ENCODE measurements at regions not wholly inside any gene's neighbourhood (a gene's known extent, or its start where the extent isn't known, plus 50 kb on each side); places are given as distances from the start of the nearest gene placed in this dataset.

DNA sequence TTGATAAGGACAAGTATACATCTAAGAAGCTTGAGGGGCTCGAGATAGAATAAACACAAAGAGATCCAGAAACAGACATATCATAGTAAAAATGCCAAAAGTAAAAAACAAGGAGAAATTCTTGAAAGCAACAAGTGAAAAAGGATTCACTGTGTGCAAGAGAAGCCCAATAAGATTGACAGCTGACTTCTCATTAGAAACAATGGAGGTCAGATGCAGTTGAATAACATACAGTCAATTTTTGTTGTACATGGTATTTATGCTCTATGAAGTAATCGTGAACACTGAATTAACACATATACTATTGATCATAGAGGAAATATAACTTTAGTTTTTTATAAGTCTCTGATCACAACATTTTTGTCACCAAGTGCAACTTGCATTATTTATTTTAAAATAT, 982.8 kb upstream of the SORCS1 start:
- Histone ChIP-seq H3K4me3 (no peak overlapping the region), H3K9me3 (ENCODE audit: low read depth) (peaks cover 20% of the 10 kb centered on the region), H3K36me3 (replicated peaks; ENCODE audit: insufficient read depth, low read depth) (no peaks in the 10 kb centered on the region), H3K4me2 (no peak overlapping the region), H3K9me2 (replicated peaks; ENCODE audit: insufficient read depth) (no peaks in the 10 kb centered on the region), H3K79me2 (no peaks in the 10 kb centered on the region), H3K27ac (no peak overlapping the region), H2AFZ (no peak overlapping the region), H3K27me3 (no peaks in the 10 kb centered on the region), H3K4me1 (ENCODE audit: insufficient read depth) (no peaks in the 10 kb centered on the region), H4K20me1 (ENCODE audit: insufficient read depth, poor library complexity, severe bottlenecking) (no peaks in the 10 kb centered on the region)
- no peak for DNase-seq (ENCODE audit: low spot score)
- TF ChIP-seq EZH2 (IDR thresholded peaks at IDR 0.05; ENCODE audit: borderline replicate concordance) (no peak), EZH2phosphoT487 (IDR thresholded peaks at IDR 0.05; ENCODE audit: low read depth, severe bottlenecking, unreplicated experiment) (no peak)
- TF ChIP-seq, protein P1, sequence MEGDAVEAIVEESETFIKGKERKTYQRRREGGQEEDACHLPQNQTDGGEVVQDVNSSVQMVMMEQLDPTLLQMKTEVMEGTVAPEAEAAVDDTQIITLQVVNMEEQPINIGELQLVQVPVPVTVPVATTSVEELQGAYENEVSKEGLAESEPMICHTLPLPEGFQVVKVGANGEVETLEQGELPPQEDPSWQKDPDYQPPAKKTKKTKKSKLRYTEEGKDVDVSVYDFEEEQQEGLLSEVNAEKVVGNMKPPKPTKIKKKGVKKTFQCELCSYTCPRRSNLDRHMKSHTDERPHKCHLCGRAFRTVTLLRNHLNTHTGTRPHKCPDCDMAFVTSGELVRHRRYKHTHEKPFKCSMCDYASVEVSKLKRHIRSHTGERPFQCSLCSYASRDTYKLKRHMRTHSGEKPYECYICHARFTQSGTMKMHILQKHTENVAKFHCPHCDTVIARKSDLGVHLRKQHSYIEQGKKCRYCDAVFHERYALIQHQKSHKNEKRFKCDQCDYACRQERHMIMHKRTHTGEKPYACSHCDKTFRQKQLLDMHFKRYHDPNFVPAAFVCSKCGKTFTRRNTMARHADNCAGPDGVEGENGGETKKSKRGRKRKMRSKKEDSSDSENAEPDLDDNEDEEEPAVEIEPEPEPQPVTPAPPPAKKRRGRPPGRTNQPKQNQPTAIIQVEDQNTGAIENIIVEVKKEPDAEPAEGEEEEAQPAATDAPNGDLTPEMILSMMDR (IDR thresholded peaks at IDR 0.05; ENCODE audit: poor library complexity), result no peak
- 93% methylated on average over 2 of the region's 2 CpGs for WGBS (ENCODE audit: low lambda C conversion rate, missing lambda C conversion rate)

DNA sequence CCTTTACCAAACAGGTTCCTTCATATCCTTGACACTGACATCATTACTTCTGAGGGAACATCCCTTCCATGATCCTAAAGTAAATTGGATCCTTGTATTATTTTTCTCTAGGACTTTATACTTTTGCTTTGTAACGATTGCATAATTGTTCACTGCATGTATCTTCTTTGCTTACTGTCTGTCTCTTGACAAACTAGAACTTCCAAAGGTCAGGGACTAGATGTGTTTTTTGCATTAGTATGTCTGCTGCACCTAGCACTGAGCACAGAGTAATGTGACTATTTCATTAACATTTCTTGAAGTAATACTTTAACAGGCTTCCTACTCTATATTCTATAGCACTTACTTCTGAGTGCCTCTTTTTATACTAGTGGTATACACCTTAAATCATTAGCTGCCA, 976.6 kb upstream of the SORCS1 start:
- no peak overlapping the region for H2AFZ ChIP-seq
- TF ChIP-seq EZH2 (IDR thresholded peaks at IDR 0.05; ENCODE audit: borderline replicate concordance), result no peak
- TF ChIP-seq, protein P1 (IDR thresholded peaks at IDR 0.05; ENCODE audit: poor library complexity), result no peak
- no peaks in the 10 kb centered on the region for H3K36me3 ChIP-seq (replicated peaks; ENCODE audit: insufficient read depth, low read depth)
- WGBS (ENCODE audit: low lambda C conversion rate, missing lambda C conversion rate), result 77% methylated on average over 1 of the region's 1 CpG
- no peak overlapping the region for H3K4me3 ChIP-seq
- no peaks in the 10 kb centered on the region for H3K9me2 ChIP-seq (replicated peaks; ENCODE audit: insufficient read depth)
- no peaks in the 10 kb centered on the region for H3K9me3 ChIP-seq (ENCODE audit: low read depth)
- DNase-seq (ENCODE audit: low spot score), result no peak
- H3K27me3 ChIP-seq, result no peaks in the 10 kb centered on the region
- no peak overlapping the region for H3K27ac ChIP-seq
- H3K79me2 ChIP-seq, result no peaks in the 10 kb centered on the region
- H4K20me1 ChIP-seq (ENCODE audit: insufficient read depth, poor library complexity, severe bottlenecking), result no peaks in the 10 kb centered on the region
- H3K4me2 ChIP-seq, result no peak overlapping the region
- no peaks in the 10 kb centered on the region for H3K4me1 ChIP-seq (ENCODE audit: insufficient read depth)

DNA sequence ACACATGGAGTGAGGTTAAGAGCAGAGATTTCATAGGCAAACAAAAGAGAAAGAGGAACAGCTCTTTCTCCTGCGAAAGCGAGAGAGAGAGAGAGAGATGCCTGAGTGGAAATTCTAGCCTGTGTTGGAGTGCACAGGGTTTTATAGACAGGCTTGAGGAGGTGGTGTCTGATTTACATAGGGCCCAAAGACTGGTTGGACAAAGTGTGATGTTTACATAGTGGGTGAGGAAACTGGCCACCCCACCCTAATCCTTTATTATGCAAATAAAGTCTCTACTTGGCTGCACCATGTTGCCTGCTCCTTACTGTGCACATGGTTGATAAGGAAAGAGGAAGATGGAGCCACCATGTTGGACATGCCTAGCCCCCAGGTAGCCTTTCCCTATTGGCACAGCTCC, 967.8 kb upstream of the SORCS1 start:
- Histone ChIP-seq H3K79me2 (no peaks in the 10 kb centered on the region), H3K9me2 (replicated peaks; ENCODE audit: insufficient read depth) (no peaks in the 10 kb centered on the region), H4K20me1 (ENCODE audit: insufficient read depth, poor library complexity, severe bottlenecking) (no peaks in the 10 kb centered on the region), H3K4me2 (no peak overlapping the region), H3K4me1 (ENCODE audit: insufficient read depth) (no peaks in the 10 kb centered on the region), H3K36me3 (replicated peaks; ENCODE audit: insufficient read depth, low read depth) (no peaks in the 10 kb centered on the region), H3K9me3 (ENCODE audit: low read depth) (no peaks in the 10 kb centered on the region), H3K4me3 (no peak overlapping the region), H3K27me3 (no peaks in the 10 kb centered on the region), H3K27ac (no peak overlapping the region), H2AFZ (no peak overlapping the region)
- WGBS (ENCODE audit: low lambda C conversion rate, missing lambda C conversion rate), result 81% methylated on average over 2 of the region's 2 CpGs
- TF ChIP-seq EZH2phosphoT487 (IDR thresholded peaks at IDR 0.05; ENCODE audit: low read depth, severe bottlenecking, unreplicated experiment) (no peak), EZH2 (IDR thresholded peaks at IDR 0.05; ENCODE audit: borderline replicate concordance) (no peak)
- TF ChIP-seq, protein P1 (IDR thresholded peaks at IDR 0.05; ENCODE audit: poor library complexity), result no peak
- DNase-seq (ENCODE audit: low spot score), result no peak

DNA sequence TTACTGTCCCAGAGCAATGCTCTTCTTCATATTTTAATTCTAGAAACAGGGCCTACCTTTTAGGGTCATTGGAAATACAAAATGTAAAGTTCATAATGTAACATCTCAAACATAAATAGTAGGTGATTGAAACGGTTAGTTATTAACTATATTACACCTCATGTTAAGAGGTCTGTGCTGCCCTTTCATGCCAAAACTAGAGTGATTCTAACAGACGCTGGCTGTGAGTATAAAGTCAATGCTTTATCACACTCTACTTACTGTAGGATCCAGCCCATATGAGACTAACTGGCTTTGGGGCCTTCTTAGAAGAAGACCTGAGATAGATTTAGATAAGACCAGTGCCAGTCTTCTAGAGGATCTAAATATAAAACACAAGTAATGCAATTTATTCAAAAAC, 966.1 kb upstream of the SORCS1 start:
- 57% methylated on average over 2 of the region's 2 CpGs for WGBS (ENCODE audit: low lambda C conversion rate, missing lambda C conversion rate)
- Histone ChIP-seq H3K4me1 (ENCODE audit: insufficient read depth) (no peaks in the 10 kb centered on the region), H3K27me3 (no peaks in the 10 kb centered on the region), H3K4me3 (no peak overlapping the region), H3K36me3 (replicated peaks; ENCODE audit: insufficient read depth, low read depth) (no peaks in the 10 kb centered on the region), H3K9me3 (ENCODE audit: low read depth) (no peaks in the 10 kb centered on the region), H3K27ac (no peak overlapping the region), H4K20me1 (ENCODE audit: insufficient read depth, poor library complexity, severe bottlenecking) (no peaks in the 10 kb centered on the region), H2AFZ (no peak overlapping the region), H3K79me2 (no peaks in the 10 kb centered on the region), H3K9me2 (replicated peaks; ENCODE audit: insufficient read depth) (no peaks in the 10 kb centered on the region), H3K4me2 (no peak overlapping the region)
- DNase-seq (ENCODE audit: low spot score), result no peak
- TF ChIP-seq EZH2phosphoT487 (IDR thresholded peaks at IDR 0.05; ENCODE audit: low read depth, severe bottlenecking, unreplicated experiment), result no peak
- TF ChIP-seq, protein P1 (IDR thresholded peaks at IDR 0.05; ENCODE audit: poor library complexity), result no peak
- TF ChIP-seq EZH2 (IDR thresholded peaks at IDR 0.05; ENCODE audit: borderline replicate concordance), result no peak
